SW480 (cell line): ENCODE measurements at regions not wholly inside any gene's neighbourhood (a gene's known extent, or its start where the extent isn't known, plus 50 kb on each side); places are given as distances from the start of the nearest gene placed in this dataset.

Experiments used
- DNase-seq: peaks from one replicate; pipeline ENCODE4 v3.0.0-alpha.2; 2016; ENCODE audit warnings: low spot score

- no peak for DNase-seq
Observed at GRCh38 chr4:155616117-155616516, 50.5 kb upstream of the GUCY1A1 start.

- DNase-seq: no peak
Observed at GRCh38 chr4:155615081-155615887, 51.4 kb upstream of the GUCY1A1 start.

- no peak for DNase-seq
Observed at GRCh38 chr4:155614111-155614762, 52.4 kb upstream of the GUCY1A1 start.

- no peak for DNase-seq
Observed at GRCh38 chr4:155612074-155612473, 54.6 kb upstream of the GUCY1A1 start.

- no peak for DNase-seq
Observed at GRCh38 chr4:155611501-155611900, 55.1 kb upstream of the GUCY1A1 start.

GRCh38 chr4:155610143-155610542, 56.5 kb upstream of the GUCY1A1 start:
- DNase-seq: no peak

GRCh38 chr4:155609455-155610059, 57.1 kb upstream of the GUCY1A1 start:
- no peak for DNase-seq

GRCh38 chr4:155608225-155608885, 58.3 kb upstream of the GUCY1A1 start:
- no peak for DNase-seq

- no peak for DNase-seq
Observed at GRCh38 chr4:155607481-155607880, 59.2 kb upstream of the GUCY1A1 start.

GRCh38 chr4:155604718-155605626, 61.7 kb upstream of the GUCY1A1 start:
- DNase-seq: no peak

- DNase-seq: no peak
Observed at GRCh38 chr4:155603360-155603891, 63.2 kb upstream of the GUCY1A1 start.

GRCh38 chr4:155602351-155603140, 64.1 kb upstream of the GUCY1A1 start:
- no peak for DNase-seq

GRCh38 chr4:155600244-155600643, 66.4 kb upstream of the GUCY1A1 start:
- no peak for DNase-seq

- DNase-seq: no peak
Observed at GRCh38 chr4:155599596-155599995, 67.1 kb upstream of the GUCY1A1 start.

- no peak for DNase-seq
Observed at GRCh38 chr4:155599085-155599484, 67.6 kb upstream of the GUCY1A1 start.

GRCh38 chr4:155597933-155598451, 68.7 kb upstream of the GUCY1A1 start:
- no peak for DNase-seq

- DNase-seq: no peak
Observed at GRCh38 chr4:155597281-155597680, 69.4 kb upstream of the GUCY1A1 start.

GRCh38 chr4:155593793-155594192, 72.9 kb upstream of the GUCY1A1 start:
- no peak for DNase-seq

GRCh38 chr4:155592938-155593297, 73.7 kb upstream of the GUCY1A1 start:
- no peak for DNase-seq

GRCh38 chr4:155592179-155592937, 74.3 kb upstream of the GUCY1A1 start:
- DNase-seq: no peak
